ENCODE measurements at regions not wholly inside any gene's neighbourhood (a gene's known extent, or its start where the extent isn't known, plus 50 kb on each side); places are given as distances from the start of the nearest gene placed in this dataset.

- Mint-ChIP-seq H3K9me3 (no peaks in the 10 kb centered on the region), H3K4me3 (no peak overlapping the region), H3K4me1 (ENCODE audit: low read depth) (no peaks in the 10 kb centered on the region), H3K27me3 (peaks cover 43% of the 10 kb centered on the region), H3K27ac (no peak overlapping the region), H3K36me3 (ENCODE audit: low read depth) (no peaks in the 10 kb centered on the region)
- Histone ChIP-seq H3K9me3 (ENCODE audit: control insufficient read depth in 1 of 2, insufficient read depth in 1 of 2, low read length in 2 of 2) (no peaks in the 10 kb centered on the region), H3K27me3 (ENCODE audit: control insufficient read depth in 1 of 2, insufficient read depth in 2 of 2, low read length in 2 of 2) (peaks cover 3 to 10% of the 10 kb centered on the region in 2 experiments), H3K4me1 (ENCODE audit: insufficient read depth, low read length) (no peaks in the 10 kb centered on the region), H3K36me3 (ENCODE audit: insufficient read depth, low read length) (no peaks in the 10 kb centered on the region), H3K27ac (ENCODE audit: low read depth in 1 of 2, low read length in 2 of 2) (no peak overlapping the region), H3K4me3 (ENCODE audit: low read length) (no peak overlapping the region)
- CTCF ChIA-PET: no interaction called here
- POLR2A ChIA-PET: no interaction called here
- intact Hi-C loops (cut with DNase I, micrococcal nuclease): no loop called here
- no peak for TF ChIP-seq CTCF (IDR thresholded peaks at IDR 0.05)
- ATAC-seq (ENCODE audit: poor library complexity): no peak
- DNase-seq: no peak
These were observed 123.3 kb upstream of the ELL2 start for GRCh38 chr5:96084874-96085506.

- no peaks in the 10 kb centered on the region for H3K4me1 ChIP-seq (ENCODE audit: insufficient read depth, low read length)
- no peak overlapping the region for H3K27ac ChIP-seq (ENCODE audit: low read depth in 1 of 2, low read length in 2 of 2)
- no peak for DNase-seq
- H3K36me3 ChIP-seq (ENCODE audit: insufficient read depth, low read length): no peaks in the 10 kb centered on the region
- no peak overlapping the region for H3K4me3 ChIP-seq (ENCODE audit: low read length)
- TF ChIP-seq CTCF (IDR thresholded peaks at IDR 0.05): no peak
- H3K27me3 ChIP-seq (ENCODE audit: control insufficient read depth in 1 of 2, insufficient read depth in 2 of 2, low read length in 2 of 2): peaks cover 3 to 10% of the 10 kb centered on the region in 2 experiments
- H3K9me3 ChIP-seq (ENCODE audit: control insufficient read depth in 1 of 2, insufficient read depth in 1 of 2, low read length in 2 of 2): no peaks in the 10 kb centered on the region
- POLR2A ChIA-PET: no interaction called here
- H3K27me3 Mint-ChIP-seq: peaks cover 42% of the 10 kb centered on the region
- no peaks in the 10 kb centered on the region for H3K4me1 Mint-ChIP-seq (ENCODE audit: low read depth)
- H3K4me3 Mint-ChIP-seq: no peak overlapping the region
- CTCF ChIA-PET: no interaction called here
- H3K36me3 Mint-ChIP-seq (ENCODE audit: low read depth): no peaks in the 10 kb centered on the region
- H3K27ac Mint-ChIP-seq: no peak overlapping the region
- H3K9me3 Mint-ChIP-seq: no peaks in the 10 kb centered on the region
- no peak for ATAC-seq (ENCODE audit: poor library complexity)
- intact Hi-C loops (cut with DNase I, micrococcal nuclease): no loop called here
These were observed 121.8 kb upstream of the ELL2 start for GRCh38 chr5:96083361-96083881.

- POLR2A ChIA-PET: no interaction called here
These were observed 119.7 kb upstream of the ELL2 start for GRCh38 chr5:96081276-96081858.

More at GRCh38 chr5:96081276-96081858, 119.7 kb upstream of the ELL2 start:
- Histone ChIP-seq H3K4me3 (ENCODE audit: low read length) (no peak overlapping the region), H3K36me3 (ENCODE audit: insufficient read depth, low read length) (no peaks in the 10 kb centered on the region), H3K27ac (ENCODE audit: low read depth in 1 of 2, low read length in 2 of 2) (no peak overlapping the region), H3K4me1 (ENCODE audit: insufficient read depth, low read length) (no peaks in the 10 kb centered on the region), H3K27me3 (ENCODE audit: control insufficient read depth in 1 of 2, insufficient read depth in 2 of 2, low read length in 2 of 2) (peaks cover 3 to 10% of the 10 kb centered on the region in 2 experiments), H3K9me3 (ENCODE audit: control insufficient read depth in 1 of 2, insufficient read depth in 1 of 2, low read length in 2 of 2) (no peaks in the 10 kb centered on the region)
- no peak for TF ChIP-seq CTCF (IDR thresholded peaks at IDR 0.05)
- Mint-ChIP-seq H3K27me3 (peaks cover 38% of the 10 kb centered on the region), H3K36me3 (ENCODE audit: low read depth) (no peaks in the 10 kb centered on the region), H3K27ac (no peak overlapping the region), H3K4me1 (ENCODE audit: low read depth) (no peaks in the 10 kb centered on the region), H3K9me3 (no peaks in the 10 kb centered on the region), H3K4me3 (no peak overlapping the region)
- DNase-seq: no peak
- CTCF ChIA-PET: no interaction called here
- ATAC-seq (ENCODE audit: poor library complexity): no peak
- intact Hi-C loops (cut with DNase I, micrococcal nuclease): no loop called here

All from CD4-positive, alpha-beta T cell (primary cell).